NCI-H2171 treated with DMSO at 0.1 percent for 48 hours (cell line): ENCODE measurements at regions not wholly inside any gene's neighbourhood (a gene's known extent, or its start where the extent isn't known, plus 50 kb on each side); places are given as distances from the start of the nearest gene placed in this dataset.
"Not testable (repeated sequence)": the region's sequence is repeated elsewhere in the genome, so short reads cannot be mapped to it uniquely, and the experiment has no call there.

Experiments
- DNase-seq: peaks from one replicate; lab custom pipeline; 2025; lab: John Stamatoyannopoulos, UW

GRCh38 chr13:38283346-38283745 lies 66.3 kb upstream of the UFM1 start:
- no peak for DNase-seq

GRCh38 chr13:38265132-38265497 lies 84.5 kb upstream of the UFM1 start:
- no peak for DNase-seq

GRCh38 chr13:38264363-38265131 lies 85.1 kb upstream of the UFM1 start:
- DNase-seq = no peak

- DNase-seq = no peak
These were observed 87.4 kb upstream of the UFM1 start for GRCh38 chr13:38262211-38262610.

GRCh38 chr13:38255600-38255999 lies 94.1 kb upstream of the UFM1 start:
- DNase-seq = no peak

- DNase-seq = no peak
These were observed 109.8 kb upstream of the UFM1 start for GRCh38 chr13:38239874-38240273.

GRCh38 chr13:38228322-38228721 lies 121.3 kb upstream of the UFM1 start:
- DNase-seq = no peak

- DNase-seq = no peak
These were observed 123.2 kb upstream of the UFM1 start for GRCh38 chr13:38226496-38226895.

GRCh38 chr13:38223089-38223488 lies 126.6 kb upstream of the UFM1 start:
- no peak for DNase-seq

GRCh38 chr13:38221120-38221519 lies 128.5 kb upstream of the UFM1 start:
- DNase-seq = not testable (repeated sequence)

- no peak for DNase-seq
These were observed 133.5 kb upstream of the UFM1 start for GRCh38 chr13:38216181-38216580.

GRCh38 chr13:38213314-38213713 lies 136.3 kb upstream of the UFM1 start:
- no peak for DNase-seq

GRCh38 chr13:38210928-38211596 lies 138.6 kb upstream of the UFM1 start:
- no peak for DNase-seq

GRCh38 chr13:38204556-38204955 lies 145.1 kb upstream of the UFM1 start:
- no peak for DNase-seq

GRCh38 chr13:38202740-38203139 lies 146.9 kb upstream of the UFM1 start:
- no peak for DNase-seq

- no peak for DNase-seq
These were observed 158.6 kb upstream of the UFM1 start for GRCh38 chr13:38191016-38191415.

GRCh38 chr13:38180670-38181069 lies 169.0 kb upstream of the UFM1 start:
- DNase-seq = no peak

- DNase-seq = no peak
These were observed 169.5 kb upstream of the UFM1 start for GRCh38 chr13:38180126-38180525.

- no peak for DNase-seq
These were observed 173.0 kb upstream of the UFM1 start for GRCh38 chr13:38176664-38177063.

GRCh38 chr13:38173403-38173802 lies 176.2 kb upstream of the UFM1 start:
- DNase-seq = no peak

GRCh38 chr13:38167164-38167822 lies 182.4 kb upstream of the UFM1 start:
- DNase-seq = no peak

GRCh38 chr13:38166116-38166515 lies 183.5 kb upstream of the UFM1 start:
- DNase-seq = no peak

GRCh38 chr13:38160131-38160530 lies 189.5 kb upstream of the UFM1 start:
- DNase-seq = no peak
